C4-2B (cell line): ENCODE measurements at regions not wholly inside any gene's neighbourhood (a gene's known extent, or its start where the extent isn't known, plus 50 kb on each side); places are given as distances from the start of the nearest gene placed in this dataset.

Source experiments
- H3K27ac ChIP-seq: fragments of 450-650 bp; 2 replicates; pipeline ENCODE4 v1.5.1; 2017
- CTCF ChIP-seq: fragments of 450-650 bp; conservative IDR thresholded peaks from 2 replicates; pipeline ENCODE4 v1.5.1; 2017; ENCODE audit warnings: mild to moderate bottlenecking
- ZFX ChIP-seq: fragments of 450-650 bp; IDR thresholded peaks from 2 replicates; pipeline ENCODE4 v1.6.1; 2017

GRCh38 chr14:104252256-104253215 is 114.1 kb downstream of the KIF26A start:
- TF ChIP-seq CTCF (no peak), ZFX (no peak)
- no peak overlapping the region for H3K27ac ChIP-seq

- no peak overlapping the region for H3K27ac ChIP-seq
These were observed 114.9 kb downstream of the KIF26A start for GRCh38 chr14:104253223-104253822.

GRCh38 chr14:104253901-104254353 is 115.5 kb downstream of the KIF26A start:
- no peak for TF ChIP-seq ZFX
- TF ChIP-seq CTCF: no peak

More at GRCh38 chr14:104253223-104253822, 114.9 kb downstream of the KIF26A start:
- TF ChIP-seq ZFX (no peak), CTCF (no peak)

GRCh38 chr14:104254735-104255400 is 116.5 kb downstream of the KIF26A start:
- no peak overlapping the region for H3K27ac ChIP-seq
- TF ChIP-seq CTCF (no peak), ZFX (no peak)

More at GRCh38 chr14:104253901-104254353, 115.5 kb downstream of the KIF26A start:
- H3K27ac ChIP-seq: no peak overlapping the region

- TF ChIP-seq CTCF (no peak), ZFX (no peak)
- no peak overlapping the region for H3K27ac ChIP-seq
These were observed 117.6 kb downstream of the KIF26A start for GRCh38 chr14:104256025-104256424.

- no peak overlapping the region for H3K27ac ChIP-seq
These were observed 124.4 kb downstream of the KIF26A start for GRCh38 chr14:104262515-104263514.

More at GRCh38 chr14:104262515-104263514, 124.4 kb downstream of the KIF26A start:
- TF ChIP-seq CTCF (no peak), ZFX (no peak)
